ENCODE measurements at regions not wholly inside any gene's neighbourhood (a gene's known extent, or its start where the extent isn't known, plus 50 kb on each side); places are given as distances from the start of the nearest gene placed in this dataset.
A peak's percentile ranks its signal among the peaks of the same experiment; 100 is the strongest.
"Not testable (repeated sequence)": the region's sequence is repeated elsewhere in the genome, so short reads cannot be mapped to it uniquely, and the experiment has no call there.

DNA sequence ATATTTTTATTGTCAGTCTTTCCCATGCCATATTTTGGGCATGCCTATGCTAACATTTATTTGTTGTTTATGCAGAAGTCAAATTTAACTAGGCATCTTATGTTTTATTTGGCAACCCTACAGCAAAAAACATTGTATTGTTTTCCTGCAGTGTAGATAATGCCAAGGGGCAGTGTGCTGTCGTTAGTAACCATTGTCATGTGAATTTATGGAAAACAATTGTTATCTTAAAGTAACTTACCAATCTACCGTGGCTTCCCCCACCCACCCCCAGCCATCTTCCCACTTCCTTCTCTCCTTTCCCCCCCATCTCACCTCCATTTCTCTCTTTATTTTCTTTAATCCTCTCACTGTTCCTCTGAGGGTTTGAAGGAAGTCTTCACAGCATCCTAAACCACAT is 370.5 kb downstream of the ACTR3B start:
- no peak for DNase-seq (ENCODE audit: low spot score)
- in situ Hi-C loops (cut with HindIII; ENCODE audit: low sequenced_read_pairs), result no loop called here

DNA sequence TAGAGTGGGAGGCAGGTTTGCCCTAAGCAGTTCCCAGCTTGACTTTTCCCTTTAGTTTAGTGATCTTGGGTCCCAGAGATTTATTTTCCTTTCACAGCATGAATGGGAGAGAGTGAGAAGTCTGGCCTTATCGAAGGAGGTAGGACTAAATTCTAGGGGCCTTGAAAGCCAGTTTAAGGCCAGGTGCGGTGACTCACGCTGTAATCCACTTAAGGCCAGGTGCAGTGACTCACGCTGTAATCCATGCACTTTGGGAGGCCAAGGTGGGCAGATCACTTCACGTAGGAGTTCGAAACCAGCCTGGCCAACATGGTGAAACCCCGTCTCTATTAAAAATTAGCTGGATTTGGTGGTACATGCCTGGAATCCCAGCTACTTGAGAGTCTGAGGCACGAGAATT is 392.2 kb downstream of the ACTR3B start:
- no peak for DNase-seq (ENCODE audit: low spot score)
- in situ Hi-C loops (cut with HindIII; ENCODE audit: low sequenced_read_pairs), result no loop called here

DNA sequence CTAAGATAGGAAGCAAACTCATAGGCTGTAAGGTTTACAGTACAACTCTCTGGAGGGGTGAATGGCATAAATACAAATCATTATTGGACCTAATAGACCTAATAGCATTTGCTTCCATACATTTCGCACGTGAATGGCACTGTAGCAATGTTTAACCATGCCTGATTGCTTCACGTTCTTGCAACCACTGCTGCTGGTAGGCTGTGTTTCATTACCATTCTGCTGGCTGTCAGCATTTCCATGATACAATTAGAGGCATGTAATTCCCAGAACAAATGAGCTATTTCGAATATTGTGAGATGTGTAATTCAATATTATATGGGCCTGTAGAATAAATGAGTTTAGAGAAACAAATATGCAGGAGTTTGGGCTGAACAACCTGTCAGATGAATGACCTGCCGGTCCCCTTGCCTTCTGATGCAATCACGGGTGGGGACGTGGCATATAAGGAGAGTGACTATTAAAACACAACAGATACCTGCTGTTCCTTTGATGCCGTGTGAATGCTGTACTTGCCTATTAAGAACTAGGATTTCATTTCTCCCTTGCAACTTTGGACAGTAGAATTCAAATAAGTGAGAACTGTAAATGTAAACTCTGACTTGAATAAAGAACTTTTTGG is 393.4 kb downstream of the ACTR3B start:
- no peak for DNase-seq (ENCODE audit: low spot score)
- in situ Hi-C loops (cut with HindIII; ENCODE audit: low sequenced_read_pairs), result no loop called here

- in situ Hi-C loops (cut with HindIII; ENCODE audit: low sequenced_read_pairs), result no loop called here
- DNase-seq (ENCODE audit: low spot score), result no peak
Measured at GRCh38 chr7:153158149-153158548, 398.6 kb downstream of the ACTR3B start.

- in situ Hi-C loops (cut with HindIII; ENCODE audit: low sequenced_read_pairs), result no loop called here
- no peak for DNase-seq (ENCODE audit: low spot score)
Measured at GRCh38 chr7:153170287-153170686, 410.7 kb downstream of the ACTR3B start.

DNA sequence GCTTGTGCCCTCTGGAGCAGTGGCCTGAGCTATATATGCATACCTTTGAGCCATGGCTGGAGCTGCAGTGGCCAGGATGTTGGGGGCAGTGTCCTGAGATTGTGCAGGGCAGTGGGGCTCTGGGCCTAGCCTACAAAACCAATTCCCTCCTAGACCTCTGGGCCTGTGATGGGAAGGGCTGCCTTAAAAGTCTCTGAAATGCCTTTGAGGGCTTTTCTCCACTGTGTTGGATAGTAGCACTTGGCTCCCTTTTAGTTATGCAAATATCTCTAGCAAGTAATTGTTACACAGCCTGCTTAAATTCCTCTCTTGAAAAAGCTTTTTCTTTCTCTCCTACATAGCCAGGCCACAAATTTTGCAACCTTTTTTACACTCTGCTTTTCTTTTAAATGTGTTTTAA is 426.4 kb downstream of the ACTR3B start:
- in situ Hi-C loops (cut with HindIII; ENCODE audit: low sequenced_read_pairs), result no loop called here
- DNase-seq (ENCODE audit: low spot score), result no peak

GRCh38 chr7:153188161-153188560 is 428.6 kb downstream of the ACTR3B start:
- DNase-seq (ENCODE audit: low spot score), result no peak
- in situ Hi-C loops (cut with HindIII; ENCODE audit: low sequenced_read_pairs), result no loop called here

GRCh38 chr7:153188630-153189029 is 429.1 kb downstream of the ACTR3B start:
- in situ Hi-C loops (cut with HindIII; ENCODE audit: low sequenced_read_pairs), result no loop called here
- no peak for DNase-seq (ENCODE audit: low spot score)

DNA sequence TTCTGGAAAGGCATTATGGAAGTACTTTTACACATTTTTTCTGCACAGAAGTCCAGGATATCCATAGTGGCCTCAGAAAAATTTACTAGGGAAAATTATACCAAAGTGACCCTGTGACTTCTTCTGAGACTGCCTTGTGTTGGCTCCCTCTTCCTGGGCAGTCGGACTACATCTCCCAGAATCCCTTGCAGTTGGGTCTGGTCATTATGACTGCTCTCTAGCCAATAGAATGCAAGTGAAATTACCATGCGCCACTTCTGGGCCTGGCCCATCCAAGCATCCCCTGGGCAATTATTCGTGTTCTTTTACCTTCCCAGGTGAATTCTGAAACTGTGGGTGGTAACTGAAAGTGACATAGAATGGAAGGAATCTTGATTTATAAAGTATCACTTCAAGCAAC is 430.9 kb downstream of the ACTR3B start:
- peak; percentile 28 for DNase-seq (ENCODE audit: low spot score)
- in situ Hi-C loops (cut with HindIII; ENCODE audit: low sequenced_read_pairs), result no loop called here

DNA sequence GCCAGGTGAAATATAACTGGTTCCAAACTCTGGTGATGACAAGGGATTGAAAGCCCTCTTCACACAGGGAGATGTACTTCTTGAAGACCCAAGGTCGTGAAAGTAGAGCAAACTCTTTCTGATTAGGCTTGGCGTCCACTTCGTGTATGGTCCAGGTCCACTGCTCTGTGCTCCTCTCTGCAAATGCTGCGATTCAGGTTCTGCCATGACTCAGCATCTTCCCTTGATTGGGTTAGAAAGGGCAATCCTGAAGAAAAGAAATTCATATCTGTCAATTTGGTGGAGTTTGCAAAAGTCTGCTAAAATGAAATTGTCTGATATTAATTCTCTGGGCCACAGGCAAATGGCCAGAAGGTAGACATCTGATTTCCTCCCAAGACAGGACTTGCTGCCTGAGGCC is 431.4 kb downstream of the ACTR3B start:
- in situ Hi-C loops (cut with HindIII; ENCODE audit: low sequenced_read_pairs), result no loop called here
- peak; percentile 19 for DNase-seq (ENCODE audit: low spot score)

- in situ Hi-C loops (cut with HindIII; ENCODE audit: low sequenced_read_pairs), result no loop called here
- peak; percentile 58 for DNase-seq (ENCODE audit: low spot score)
Measured at GRCh38 chr7:153193144-153193595, 433.6 kb downstream of the ACTR3B start.

GRCh38 chr7:153217032-153217431 is 457.5 kb downstream of the ACTR3B start:
- in situ Hi-C loops (cut with HindIII; ENCODE audit: low sequenced_read_pairs), result no loop called here
- no peak for DNase-seq (ENCODE audit: low spot score)

- in situ Hi-C loops (cut with HindIII; ENCODE audit: low sequenced_read_pairs), result no loop called here
- DNase-seq (ENCODE audit: low spot score), result no peak
Measured at GRCh38 chr7:153224890-153225289, 465.3 kb downstream of the ACTR3B start.

- DNase-seq (ENCODE audit: low spot score); in situ Hi-C loops (cut with HindIII; ENCODE audit: low sequenced_read_pairs): not testable (repeated sequence)
Measured at GRCh38 chr7:153245136-153245535, 485.6 kb downstream of the ACTR3B start.

GRCh38 chr7:153245809-153246208 is 486.3 kb downstream of the ACTR3B start:
- no peak for DNase-seq (ENCODE audit: low spot score)
- in situ Hi-C loops (cut with HindIII; ENCODE audit: low sequenced_read_pairs), result no loop called here

- in situ Hi-C loops (cut with HindIII; ENCODE audit: low sequenced_read_pairs), result no loop called here
- DNase-seq (ENCODE audit: low spot score), result no peak
Measured at GRCh38 chr7:153247926-153248325, 488.4 kb downstream of the ACTR3B start.

DNA sequence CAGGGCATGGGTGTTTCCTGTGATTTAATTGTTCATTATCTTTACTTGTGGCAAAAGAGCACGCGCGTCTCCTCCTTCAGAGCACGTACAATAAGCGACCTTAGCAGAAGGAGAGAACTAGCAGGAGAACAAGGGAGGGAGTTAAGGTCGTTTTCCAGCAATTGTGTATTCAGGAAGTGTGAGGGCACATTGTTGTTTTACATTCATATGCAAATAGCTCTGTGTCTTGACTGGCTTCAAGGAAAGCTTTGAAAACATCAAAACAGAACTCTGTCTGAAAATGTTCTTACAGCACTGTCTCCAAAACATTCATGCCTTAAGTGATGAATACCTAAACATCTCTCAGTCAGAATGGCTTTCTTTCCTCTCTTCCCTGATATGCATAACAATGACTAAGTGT is 499.1 kb downstream of the ACTR3B start:
- DNase-seq (ENCODE audit: low spot score), result no peak
- in situ Hi-C loops (cut with HindIII; ENCODE audit: low sequenced_read_pairs), result no loop called here

DNA sequence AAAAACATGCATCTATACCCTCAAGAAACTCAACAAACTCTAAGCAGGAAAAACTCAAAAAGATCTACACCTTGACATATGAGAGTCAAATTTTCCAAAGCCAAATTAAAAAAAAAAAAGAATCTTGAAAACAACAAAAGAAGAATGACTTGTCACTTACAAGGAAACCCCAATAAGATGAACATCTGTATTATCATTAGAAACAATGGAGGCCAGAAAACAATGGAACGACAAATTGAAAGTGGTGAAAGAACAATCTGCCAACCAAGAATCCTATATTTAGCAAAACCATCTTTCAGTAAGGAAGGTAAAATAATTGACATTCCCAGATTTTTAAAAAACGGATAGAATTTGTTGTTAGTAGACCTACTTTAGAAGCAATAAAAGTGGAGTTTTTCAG is 516.8 kb downstream of the ACTR3B start:
- in situ Hi-C loops (cut with HindIII; ENCODE audit: low sequenced_read_pairs), result no loop called here
- DNase-seq (ENCODE audit: low spot score), result no peak

DNA sequence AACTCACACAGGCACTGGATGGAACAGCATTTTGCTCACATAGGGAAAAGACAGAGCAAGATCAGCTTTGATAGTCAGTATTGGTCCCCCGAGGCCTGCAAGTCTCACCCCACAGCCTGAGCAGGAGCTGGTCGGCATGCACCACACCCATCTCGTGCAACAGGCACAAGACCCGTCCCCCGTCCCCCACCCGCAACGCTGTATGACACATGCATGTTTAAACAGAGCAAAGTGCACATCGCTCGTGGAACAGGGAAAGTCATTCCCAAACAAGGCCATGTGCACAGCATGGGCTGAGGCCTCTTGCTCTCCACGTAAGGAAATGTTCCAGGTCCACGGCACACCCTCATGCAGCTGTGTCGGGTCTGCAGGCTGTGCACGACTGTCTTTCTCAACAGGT is 527.2 kb downstream of the ACTR3B start:
- in situ Hi-C loops (cut with HindIII; ENCODE audit: low sequenced_read_pairs), result no loop called here
- DNase-seq (ENCODE audit: low spot score), result no peak

DNA sequence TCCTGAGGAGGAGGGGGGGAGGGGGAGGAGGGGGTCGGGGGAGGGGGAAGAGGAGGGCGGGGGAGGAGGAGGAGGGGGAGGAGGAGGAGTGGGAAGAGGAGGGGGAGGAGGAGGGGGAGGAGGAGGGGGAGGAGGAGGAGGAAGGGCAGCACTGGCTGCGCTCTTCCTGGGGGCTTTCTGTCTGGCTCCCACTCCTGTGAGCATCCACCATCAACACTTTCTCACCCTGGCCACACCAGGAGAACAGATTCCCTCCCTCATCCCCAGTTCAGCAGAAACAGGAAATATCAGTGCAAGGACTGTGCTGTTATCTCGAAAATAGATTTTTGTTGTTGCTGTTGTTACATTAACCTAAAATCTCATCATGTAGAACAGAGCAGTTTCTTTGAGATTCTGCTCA is 530.5 kb downstream of the ACTR3B start:
- in situ Hi-C loops (cut with HindIII; ENCODE audit: low sequenced_read_pairs), result no loop called here
- no peak for DNase-seq (ENCODE audit: low spot score)

DNA sequence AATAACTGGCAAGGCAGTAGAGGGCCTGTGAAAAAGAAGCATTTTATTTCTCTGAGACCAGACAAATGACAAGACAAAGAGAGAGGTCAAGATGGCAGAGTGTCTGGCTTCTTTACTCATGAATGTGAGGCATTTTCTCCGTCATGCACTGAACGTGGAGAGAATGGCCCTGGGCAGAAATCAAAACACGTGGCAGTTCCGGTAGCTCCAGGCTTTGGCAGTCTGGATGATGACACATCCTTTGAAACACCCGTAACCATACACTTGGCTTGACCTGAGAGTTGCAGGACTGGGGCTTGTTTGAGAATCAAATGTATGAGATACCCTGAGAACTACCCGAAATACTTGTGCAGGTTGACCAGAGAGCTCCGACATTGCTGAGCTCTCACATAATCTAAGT is 537.6 kb downstream of the ACTR3B start:
- DNase-seq (ENCODE audit: low spot score), result no peak

GRCh38 chr7:153301936-153302335 is 542.4 kb downstream of the ACTR3B start:
- in situ Hi-C loops (cut with HindIII; ENCODE audit: low sequenced_read_pairs), result no loop called here
- DNase-seq (ENCODE audit: low spot score), result no peak

More for the DNA sequence above, 537.6 kb downstream of the ACTR3B start:
- in situ Hi-C loops (cut with HindIII; ENCODE audit: low sequenced_read_pairs), result no loop called here
